Smooth muscle cell (in vitro differentiated cells): ENCODE measurements at regions not wholly inside any gene's neighbourhood (a gene's known extent, or its start where the extent isn't known, plus 50 kb on each side); places are given as distances from the start of the nearest gene placed in this dataset.

ENCODE experiments used
- DNase-seq: peaks from one replicate; lab custom pipeline; 2025; ENCODE audit not compliant: unreplicated experiment; lab: John Stamatoyannopoulos, UW
- H2AFZ ChIP-seq: fragments of 200-600 bp; sonication (generic); 2 replicates; pipeline ENCODE4 v1.6.0; 2016; ENCODE audit warnings: antibody characterized with exemption, low read depth, mild to moderate bottlenecking
- H3F3A ChIP-seq: fragments of 200-600 bp; sonication (generic); 2 replicates; pipeline ENCODE4 v1.6.0; 2017; ENCODE audit warnings: antibody characterized with exemption, low read depth
- H3K27ac ChIP-seq: fragments of 200-600 bp; sonication (generic); 2 replicates; pipeline ENCODE4 v1.5.1; 2016; ENCODE audit warnings: low read depth, mild to moderate bottlenecking
- H3K27me3 ChIP-seq: fragments of 200-600 bp; sonication (generic); 2 replicates; pipeline ENCODE4 v1.6.1; 2016; ENCODE audit warnings: low read depth, mild to moderate bottlenecking
- H3K36me3 ChIP-seq: fragments of 200-600 bp; sonication (generic); 2 replicates; pipeline ENCODE4 v1.5.1; 2016; ENCODE audit warnings: low read depth
- H3K4me1 ChIP-seq: fragments of 200-600 bp; sonication (generic); 2 replicates; pipeline ENCODE4 v1.5.1; 2016; ENCODE audit warnings: low read depth
- H3K4me2 ChIP-seq: fragments of 200-600 bp; sonication (generic); 2 replicates; pipeline ENCODE4 v1.6.0; 2016; ENCODE audit warnings: mild to moderate bottlenecking
- H3K4me3 ChIP-seq: fragments of 200-600 bp; sonication (generic); 2 replicates; pipeline ENCODE4 v1.5.1; 2016; ENCODE audit warnings: mild to moderate bottlenecking
- H3K79me2 ChIP-seq: fragments of 200-600 bp; sonication (generic); 2 replicates; pipeline ENCODE4 v1.6.0; 2016; ENCODE audit warnings: low read depth, mild to moderate bottlenecking
- H3K9ac ChIP-seq: fragments of 200-600 bp; sonication (generic); 2 replicates; pipeline ENCODE4 v1.6.0; 2016; ENCODE audit warnings: low read depth
- H3K9me3 ChIP-seq: fragments of 200-600 bp; sonication (generic); replicated peaks from 2 replicates; pipeline ENCODE4 v1.5.1; 2016; ENCODE audit warnings: low read depth
- H4K20me1 ChIP-seq: fragments of 200-600 bp; sonication (generic); 2 replicates; pipeline ENCODE4 v1.6.0; 2016; ENCODE audit warnings: low read depth
- WGBS: methylation state at CpG from one replicate; pipeline ENCODE4 v1.1.7; 2016; ENCODE audit warnings: low lambda C conversion rate; 5-methylcytosine and 5-hydroxymethylcytosine counted together
- TF ChIP-seq, protein P1 (sequence below): fragments of 200-600 bp; sonication (generic); IDR thresholded peaks from 2 replicates; pipeline ENCODE4 v1.5.1; 2017; ENCODE audit warnings: borderline replicate concordance, mild to moderate bottlenecking, antibody characterized with exemption; ENCODE audit not compliant: insufficient read depth, poor library complexity, severe bottlenecking

DNA sequence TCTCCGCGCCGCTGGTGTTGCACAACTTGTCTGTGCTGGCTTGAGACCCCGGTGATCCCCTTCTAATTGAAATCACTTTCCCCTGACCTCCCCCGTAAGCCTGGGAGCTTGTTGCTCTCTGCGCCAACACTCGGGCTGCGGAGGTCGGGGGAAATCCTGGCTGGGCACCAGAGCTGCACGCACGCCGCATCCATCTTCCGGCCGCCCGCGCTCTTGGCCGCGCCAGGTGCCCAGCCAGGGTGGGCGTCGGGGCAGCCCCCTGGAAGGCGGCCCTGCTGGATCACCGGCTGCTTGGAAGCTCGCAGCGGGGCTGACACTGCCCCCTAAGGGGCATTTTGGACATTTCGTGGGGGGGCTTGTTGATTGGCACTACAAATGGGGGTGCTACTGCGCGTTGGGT lies 280.3 kb upstream of the SKOR2 start:
- H3K4me1 ChIP-seq = no peaks in the 10 kb centered on the region
- H3K9me3 ChIP-seq = no peaks in the 10 kb centered on the region
- H3K27me3 ChIP-seq = peaks cover 31% of the 10 kb centered on the region
- H3K4me3 ChIP-seq = no peak overlapping the region
- H3K9ac ChIP-seq = no peak overlapping the region
- DNase-seq = no peak
- no peak overlapping the region for H3K4me2 ChIP-seq
- H3K36me3 ChIP-seq = no peaks in the 10 kb centered on the region
- no peaks in the 10 kb centered on the region for H4K20me1 ChIP-seq
- no peaks in the 10 kb centered on the region for H3F3A ChIP-seq
- no peaks in the 10 kb centered on the region for H3K79me2 ChIP-seq
- H2AFZ ChIP-seq = no peak overlapping the region
- 74% methylated on average over 27 of the region's 27 CpGs for WGBS
- TF ChIP-seq, protein P1, sequence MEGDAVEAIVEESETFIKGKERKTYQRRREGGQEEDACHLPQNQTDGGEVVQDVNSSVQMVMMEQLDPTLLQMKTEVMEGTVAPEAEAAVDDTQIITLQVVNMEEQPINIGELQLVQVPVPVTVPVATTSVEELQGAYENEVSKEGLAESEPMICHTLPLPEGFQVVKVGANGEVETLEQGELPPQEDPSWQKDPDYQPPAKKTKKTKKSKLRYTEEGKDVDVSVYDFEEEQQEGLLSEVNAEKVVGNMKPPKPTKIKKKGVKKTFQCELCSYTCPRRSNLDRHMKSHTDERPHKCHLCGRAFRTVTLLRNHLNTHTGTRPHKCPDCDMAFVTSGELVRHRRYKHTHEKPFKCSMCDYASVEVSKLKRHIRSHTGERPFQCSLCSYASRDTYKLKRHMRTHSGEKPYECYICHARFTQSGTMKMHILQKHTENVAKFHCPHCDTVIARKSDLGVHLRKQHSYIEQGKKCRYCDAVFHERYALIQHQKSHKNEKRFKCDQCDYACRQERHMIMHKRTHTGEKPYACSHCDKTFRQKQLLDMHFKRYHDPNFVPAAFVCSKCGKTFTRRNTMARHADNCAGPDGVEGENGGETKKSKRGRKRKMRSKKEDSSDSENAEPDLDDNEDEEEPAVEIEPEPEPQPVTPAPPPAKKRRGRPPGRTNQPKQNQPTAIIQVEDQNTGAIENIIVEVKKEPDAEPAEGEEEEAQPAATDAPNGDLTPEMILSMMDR = no peak
- H3K27ac ChIP-seq = no peak overlapping the region

DNA sequence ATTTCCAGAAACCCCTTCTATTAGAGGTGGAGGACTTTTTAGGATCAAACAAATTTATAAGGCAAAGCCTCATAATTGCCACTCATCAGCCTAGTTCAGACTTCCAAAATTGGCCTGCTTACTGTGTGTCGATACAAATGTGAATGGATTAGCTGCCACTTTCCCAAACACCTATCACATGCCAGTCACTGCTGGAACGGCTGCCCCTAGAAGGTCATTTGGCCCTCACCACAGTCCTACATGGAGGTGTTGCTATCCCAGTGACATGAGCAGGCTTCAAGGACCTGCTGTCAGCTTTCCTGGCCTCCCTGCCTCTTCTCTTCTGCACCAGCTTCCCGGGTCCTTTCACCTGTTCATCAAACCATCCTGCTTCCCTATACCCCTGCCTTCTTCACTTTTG lies 279.2 kb upstream of the SKOR2 start:
- TF ChIP-seq, protein P1 = no peak
- no peaks in the 10 kb centered on the region for H4K20me1 ChIP-seq
- H3K4me2 ChIP-seq = no peak overlapping the region
- 90% methylated on average over 3 of the region's 3 CpGs for WGBS
- H2AFZ ChIP-seq = no peak overlapping the region
- no peak overlapping the region for H3K27ac ChIP-seq
- no peaks in the 10 kb centered on the region for H3K4me1 ChIP-seq
- no peaks in the 10 kb centered on the region for H3K79me2 ChIP-seq
- H3K36me3 ChIP-seq = no peaks in the 10 kb centered on the region
- no peaks in the 10 kb centered on the region for H3K9me3 ChIP-seq
- DNase-seq = no peak
- peaks cover 26% of the 10 kb centered on the region for H3K27me3 ChIP-seq
- H3K4me3 ChIP-seq = no peak overlapping the region
- no peak overlapping the region for H3K9ac ChIP-seq
- H3F3A ChIP-seq = no peaks in the 10 kb centered on the region

DNA sequence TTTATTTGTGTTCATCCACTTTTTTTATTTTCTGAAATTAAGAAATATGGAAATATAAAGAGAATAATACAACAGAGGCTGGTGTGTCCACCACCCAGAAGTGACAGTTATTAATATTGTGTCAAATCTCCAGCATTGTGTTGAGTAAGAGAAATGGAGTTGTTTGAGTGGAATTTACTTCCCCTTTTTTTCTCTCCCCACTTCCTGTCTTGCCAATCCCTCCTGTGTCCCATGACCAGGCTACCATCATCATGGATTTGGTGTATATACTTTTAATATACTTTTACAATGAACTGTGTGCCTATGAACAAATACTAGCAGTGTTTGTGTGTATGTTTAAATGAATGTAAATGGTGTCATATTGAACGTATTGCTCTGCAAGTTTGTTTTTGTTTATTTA lies 276.9 kb upstream of the SKOR2 start:
- H2AFZ ChIP-seq = no peak overlapping the region
- 98% methylated on average over 1 of the region's 1 CpG for WGBS
- DNase-seq = no peak
- H3K79me2 ChIP-seq = no peaks in the 10 kb centered on the region
- no peaks in the 10 kb centered on the region for H4K20me1 ChIP-seq
- H3K9me3 ChIP-seq = no peaks in the 10 kb centered on the region
- H3K4me1 ChIP-seq = no peaks in the 10 kb centered on the region
- no peak overlapping the region for H3K9ac ChIP-seq
- H3F3A ChIP-seq = no peaks in the 10 kb centered on the region
- H3K27ac ChIP-seq = no peak overlapping the region
- TF ChIP-seq, protein P1 = no peak
- peaks cover 5% of the 10 kb centered on the region for H3K27me3 ChIP-seq
- H3K4me2 ChIP-seq = no peak overlapping the region
- no peaks in the 10 kb centered on the region for H3K36me3 ChIP-seq
- no peak overlapping the region for H3K4me3 ChIP-seq

DNA sequence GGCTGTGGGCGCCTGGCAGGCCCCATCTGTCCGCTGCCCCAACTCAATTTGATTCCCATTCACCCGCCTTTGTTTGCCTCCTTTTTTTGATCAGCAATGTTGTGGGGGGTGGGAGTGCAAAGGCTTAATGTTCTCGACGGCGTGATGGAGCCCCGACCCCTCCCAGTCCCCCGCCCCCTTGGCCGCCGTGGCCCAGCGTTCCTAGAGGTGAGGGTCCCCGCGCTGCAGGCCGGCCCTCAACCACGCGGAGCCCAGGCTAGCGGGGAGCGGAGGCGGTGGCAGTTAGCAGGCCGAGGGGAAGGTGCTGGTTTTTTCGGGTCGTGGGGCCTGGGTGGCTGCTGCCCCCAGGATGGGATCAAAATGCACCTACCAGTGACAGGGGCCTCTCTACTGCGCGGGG lies 274.7 kb upstream of the SKOR2 start:
- Histone ChIP-seq H3K36me3 (no peaks in the 10 kb centered on the region), H3K9me3 (no peaks in the 10 kb centered on the region), H4K20me1 (no peaks in the 10 kb centered on the region), H2AFZ (no peak overlapping the region), H3K9ac (no peak overlapping the region), H3K4me3 (no peak overlapping the region), H3F3A (no peaks in the 10 kb centered on the region), H3K4me2 (no peak overlapping the region), H3K4me1 (no peaks in the 10 kb centered on the region), H3K27ac (no peak overlapping the region), H3K27me3 (no peaks in the 10 kb centered on the region), H3K79me2 (no peaks in the 10 kb centered on the region)
- TF ChIP-seq, protein P1 = no peak
- DNase-seq = no peak
- 91% methylated on average over 14 of the region's 24 CpGs for WGBS
